ENCODE measurements at regions not wholly inside any gene's neighbourhood (a gene's known extent, or its start where the extent isn't known, plus 50 kb on each side); places are given as distances from the start of the nearest gene placed in this dataset.

DNA sequence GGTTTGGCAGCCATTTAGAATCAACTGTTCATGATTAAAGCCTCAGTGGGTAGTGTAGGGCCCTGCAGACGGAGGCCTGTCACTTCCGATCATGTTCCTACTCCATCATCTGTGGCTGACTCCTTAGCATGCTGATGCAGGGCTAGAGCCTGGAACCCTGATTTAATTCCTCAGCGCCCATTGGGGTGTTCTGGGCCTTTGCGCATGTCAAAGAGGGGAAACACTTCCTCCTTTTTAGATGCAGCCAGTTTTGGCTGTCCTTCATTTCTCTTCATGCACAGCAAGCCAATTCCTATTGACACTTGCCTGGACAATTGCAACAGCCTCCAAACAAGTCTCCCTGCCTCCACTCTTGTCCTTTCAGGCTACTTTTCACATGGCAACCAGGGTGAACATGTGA lies 51.9 kb upstream of the MAGEA4 start:
- no peaks in the 10 kb centered on the region for H3K36me3 ChIP-seq (ENCODE audit: control insufficient read depth in 4 of 4, insufficient read depth in 3 of 4, low read depth in 1 of 4, low read length in 3 of 4)
- no peak overlapping the region for H3K9ac ChIP-seq (ENCODE audit: low read depth in 1 of 2, low read length in 2 of 2)
- no peak for DNase-seq (ENCODE audit: low spot score)
- 92% methylated on average over 4 of the region's 4 CpGs for WGBS
- TF ChIP-seq ZBTB33 (IDR thresholded peaks at IDR 0.05) (no peak), YY1 (IDR thresholded peaks at IDR 0.05) (no peak), TAF1 (conservative IDR thresholded peaks at IDR 0.05) (no peak), REST (IDR thresholded peaks at IDR 0.05) (no peak), EGR1 (IDR thresholded peaks at IDR 0.05; ENCODE audit: low read depth in 2 of 2) (no peak), HNF4A (conservative IDR thresholded peaks at IDR 0.05) (no peak), CTCF (IDR thresholded peaks at IDR 0.05; ENCODE audit: low read depth, low read length, missing input control) (no peak), JUND (IDR thresholded peaks at IDR 0.05) (no peak), RXRA (IDR thresholded peaks at IDR 0.05) (no peak), FOXA1 (IDR thresholded peaks at IDR 0.05) (no peak), ATF3 (IDR thresholded peaks at IDR 0.05) (no peak), FOXA2 (IDR thresholded peaks at IDR 0.05) (no peak)
- H3K4me1 ChIP-seq (ENCODE audit: control insufficient read depth in 4 of 4, insufficient read depth in 4 of 4, low read length in 3 of 4): no peaks in the 10 kb centered on the region
- H3K27me3 ChIP-seq (ENCODE audit: control insufficient read depth in 4 of 4, insufficient read depth in 4 of 4, low read length in 3 of 4): no peaks in the 10 kb centered on the region
- H3K4me3 ChIP-seq (ENCODE audit: low read depth in 1 of 3, low read length in 3 of 3): no peak overlapping the region
- H3K9me3 ChIP-seq (ENCODE audit: control insufficient read depth in 4 of 4, low read length in 3 of 4): no peaks in the 10 kb centered on the region
- no peak overlapping the region for H3K27ac ChIP-seq (ENCODE audit: low read depth in 1 of 2, low read length in 2 of 2)

Data from liver (tissue), 8 donors.